ENCODE measurements at regions not wholly inside any gene's neighbourhood (a gene's known extent, or its start where the extent isn't known, plus 50 kb on each side); places are given as distances from the start of the nearest gene placed in this dataset.

GRCh38 chr12:116642683-116643082 is 83.5 kb downstream of the MAP1LC3B2 start:
- Histone ChIP-seq H3K4me3 (no peak overlapping the region), H3K27me3 (no peaks in the 10 kb centered on the region), H3K4me1 (no peaks in the 10 kb centered on the region), H3K9me3 (no peaks in the 10 kb centered on the region), H3K36me3 (no peaks in the 10 kb centered on the region), H3K27ac (no peak overlapping the region)
- DNase-seq = no peak
- no peak for ATAC-seq
- intact Hi-C loops (cut with DNase I; ENCODE audit: low total_unique reads) = no loop called here
- in situ Hi-C loops (cut with MboI; ENCODE audit: low sequenced_read_pairs in 4 of 4) = no loop called here
- TF ChIP-seq CTCF (IDR thresholded peaks at IDR 0.05 in 4 of 5, conservative IDR thresholded peaks at IDR 0.05 in 1 of 5) (no peak), POLR2A (IDR thresholded peaks at IDR 0.05) (no peak)

GRCh38 chr12:116642106-116642505 is 82.9 kb downstream of the MAP1LC3B2 start:
- Histone ChIP-seq H3K4me1 (no peaks in the 10 kb centered on the region), H3K4me3 (no peak overlapping the region), H3K36me3 (no peaks in the 10 kb centered on the region), H3K27me3 (no peaks in the 10 kb centered on the region), H3K27ac (no peak overlapping the region), H3K9me3 (no peaks in the 10 kb centered on the region)
- intact Hi-C loops (cut with DNase I; ENCODE audit: low total_unique reads) (no loop called here), in situ Hi-C loops (cut with MboI; ENCODE audit: low sequenced_read_pairs in 4 of 4) (no loop called here)
- DNase-seq (no peak), ATAC-seq (no peak)
- no peak for TF ChIP-seq POLR2A (IDR thresholded peaks at IDR 0.05)
- no peak for TF ChIP-seq CTCF (IDR thresholded peaks at IDR 0.05 in 4 of 5, conservative IDR thresholded peaks at IDR 0.05 in 1 of 5)

GRCh38 chr12:116640281-116640680 is 81.1 kb downstream of the MAP1LC3B2 start:
- in situ Hi-C loops (cut with MboI; ENCODE audit: low sequenced_read_pairs in 4 of 4) = no loop called here
- no peak for ATAC-seq

GRCh38 chr12:116639765-116640164 is 80.6 kb downstream of the MAP1LC3B2 start:
- Histone ChIP-seq H3K27ac (no peak overlapping the region), H3K4me1 (no peaks in the 10 kb centered on the region), H3K36me3 (no peaks in the 10 kb centered on the region), H3K27me3 (no peaks in the 10 kb centered on the region), H3K4me3 (no peak overlapping the region), H3K9me3 (no peaks in the 10 kb centered on the region)
- ATAC-seq (no peak), DNase-seq (no peak)
- intact Hi-C loops (cut with DNase I; ENCODE audit: low total_unique reads) (no loop called here), in situ Hi-C loops (cut with MboI; ENCODE audit: low sequenced_read_pairs in 4 of 4) (no loop called here)
- no peak for TF ChIP-seq CTCF (IDR thresholded peaks at IDR 0.05 in 4 of 5, conservative IDR thresholded peaks at IDR 0.05 in 1 of 5)
- TF ChIP-seq POLR2A (IDR thresholded peaks at IDR 0.05) = no peak

More at GRCh38 chr12:116640281-116640680, 81.1 kb downstream of the MAP1LC3B2 start:
- Histone ChIP-seq H3K36me3 (no peaks in the 10 kb centered on the region), H3K27ac (no peak overlapping the region), H3K4me3 (no peak overlapping the region), H3K27me3 (no peaks in the 10 kb centered on the region), H3K4me1 (no peaks in the 10 kb centered on the region), H3K9me3 (no peaks in the 10 kb centered on the region)
- no peak for DNase-seq
- no peak for TF ChIP-seq CTCF (IDR thresholded peaks at IDR 0.05 in 4 of 5, conservative IDR thresholded peaks at IDR 0.05 in 1 of 5)
- no peak for TF ChIP-seq POLR2A (IDR thresholded peaks at IDR 0.05)
- intact Hi-C loops (cut with DNase I; ENCODE audit: low total_unique reads) = no loop called here

- DNase-seq = no peak
- Histone ChIP-seq H3K36me3 (no peaks in the 10 kb centered on the region), H3K27ac (no peak overlapping the region), H3K4me1 (no peaks in the 10 kb centered on the region), H3K9me3 (no peaks in the 10 kb centered on the region), H3K27me3 (no peaks in the 10 kb centered on the region), H3K4me3 (no peak overlapping the region)
- ATAC-seq = no peak
- TF ChIP-seq CTCF (IDR thresholded peaks at IDR 0.05 in 4 of 5, conservative IDR thresholded peaks at IDR 0.05 in 1 of 5) (no peak), POLR2A (IDR thresholded peaks at IDR 0.05) (no peak)
- intact Hi-C loops (cut with DNase I; ENCODE audit: low total_unique reads) = no loop called here
- in situ Hi-C loops (cut with MboI; ENCODE audit: low sequenced_read_pairs in 4 of 4) = no loop called here
Measured at GRCh38 chr12:116638376-116638775, 79.2 kb downstream of the MAP1LC3B2 start.
